Activated naive CD4-positive, alpha-beta T cell treated with anti-CD3 and anti-CD28 coated beads, Interleukin-2, amount 50 U/mL, for 24 hours (primary cell): ENCODE measurements at regions not wholly inside any gene's neighbourhood (a gene's known extent, or its start where the extent isn't known, plus 50 kb on each side); places are given as distances from the start of the nearest gene placed in this dataset.

Source experiments
- H3K27ac Mint-ChIP-seq: one replicate; pipeline ENCODE4 v1.8.0; 2021; ENCODE audit warnings: mild to moderate bottlenecking, mixed read lengths
- H3K27me3 Mint-ChIP-seq: one replicate; pipeline ENCODE4 v1.8.0; 2021; ENCODE audit warnings: mixed read lengths
- H3K36me3 Mint-ChIP-seq: one replicate; pipeline ENCODE4 v1.8.0; 2021; ENCODE audit warnings: mixed read lengths
- H3K4me1 Mint-ChIP-seq: one replicate; pipeline ENCODE4 v1.8.0; 2021; ENCODE audit warnings: mixed read lengths
- H3K4me3 Mint-ChIP-seq: one replicate; pipeline ENCODE4 v1.8.0; 2021; ENCODE audit warnings: mild to moderate bottlenecking, mixed read lengths
- H3K9me3 Mint-ChIP-seq: one replicate; pipeline ENCODE4 v1.8.0; 2021; ENCODE audit warnings: mixed read lengths

DNA sequence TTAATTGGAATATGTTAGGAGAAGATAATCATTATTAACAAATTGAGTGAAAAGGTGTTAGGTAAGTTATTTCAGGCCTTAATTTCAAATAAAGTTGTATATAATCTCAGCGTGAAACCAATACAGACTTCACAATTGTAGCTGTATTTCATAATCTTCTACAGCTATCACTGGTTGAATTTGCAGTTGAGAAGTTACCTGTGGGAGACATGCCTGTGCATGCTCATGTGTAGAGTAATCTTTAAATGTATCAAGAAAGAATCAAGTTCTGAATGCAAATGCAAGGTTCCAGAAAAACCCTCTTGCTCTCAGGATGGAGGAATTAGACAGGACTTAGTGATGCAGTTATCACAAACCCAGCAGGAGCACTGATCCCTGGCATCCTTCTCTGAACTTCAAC is 938.4 kb upstream of the SLC10A2 start:
- Mint-ChIP-seq H3K27me3 (no peaks in the 10 kb centered on the region), H3K36me3 (no peaks in the 10 kb centered on the region), H3K4me3 (no peak overlapping the region), H3K27ac (no peak overlapping the region), H3K4me1 (no peaks in the 10 kb centered on the region), H3K9me3 (no peaks in the 10 kb centered on the region)

DNA sequence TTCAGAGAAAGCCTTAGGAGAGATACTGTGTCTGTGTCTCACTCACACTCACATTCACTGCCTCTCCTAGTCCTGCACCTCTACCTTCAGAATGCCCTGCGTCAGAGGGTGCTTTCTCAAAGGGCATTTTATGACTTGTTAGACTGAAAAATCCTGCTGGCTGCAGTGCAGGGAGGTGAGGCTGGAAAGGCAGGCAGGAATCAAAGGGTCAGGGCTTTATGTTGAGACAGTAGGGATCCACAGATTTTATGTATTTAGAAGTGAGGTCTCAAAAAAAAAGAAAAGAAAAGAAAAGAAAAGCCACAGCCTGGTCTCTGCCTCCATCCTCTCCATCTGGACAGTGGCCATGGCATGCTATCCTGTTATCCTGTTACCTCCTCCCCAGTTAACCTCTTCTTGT is 936.0 kb upstream of the SLC10A2 start:
- no peaks in the 10 kb centered on the region for H3K27me3 Mint-ChIP-seq
- H3K4me3 Mint-ChIP-seq, result no peak overlapping the region
- no peaks in the 10 kb centered on the region for H3K4me1 Mint-ChIP-seq
- no peaks in the 10 kb centered on the region for H3K36me3 Mint-ChIP-seq
- no peaks in the 10 kb centered on the region for H3K9me3 Mint-ChIP-seq
- H3K27ac Mint-ChIP-seq, result no peak overlapping the region

DNA sequence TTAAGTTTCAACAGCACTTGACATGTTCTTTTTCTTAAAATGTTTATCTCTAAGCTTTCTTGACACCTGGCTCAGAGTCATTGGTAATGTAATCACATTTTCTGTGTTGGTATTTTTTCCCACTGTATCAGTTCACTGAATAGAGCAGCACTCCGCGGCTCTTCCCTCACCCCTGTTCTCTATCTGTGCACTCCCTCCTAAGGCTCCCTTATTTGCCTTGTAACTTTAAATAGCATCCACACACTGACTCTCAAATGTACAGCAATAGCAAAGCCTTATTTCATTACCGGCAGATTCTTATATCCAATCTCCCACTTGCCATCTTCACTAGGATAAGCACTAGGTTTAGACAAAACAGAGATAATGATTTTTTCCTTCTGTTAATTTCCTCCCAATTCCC is 935.5 kb upstream of the SLC10A2 start:
- H3K27ac Mint-ChIP-seq, result no peak overlapping the region
- no peak overlapping the region for H3K4me3 Mint-ChIP-seq
- no peaks in the 10 kb centered on the region for H3K36me3 Mint-ChIP-seq

DNA sequence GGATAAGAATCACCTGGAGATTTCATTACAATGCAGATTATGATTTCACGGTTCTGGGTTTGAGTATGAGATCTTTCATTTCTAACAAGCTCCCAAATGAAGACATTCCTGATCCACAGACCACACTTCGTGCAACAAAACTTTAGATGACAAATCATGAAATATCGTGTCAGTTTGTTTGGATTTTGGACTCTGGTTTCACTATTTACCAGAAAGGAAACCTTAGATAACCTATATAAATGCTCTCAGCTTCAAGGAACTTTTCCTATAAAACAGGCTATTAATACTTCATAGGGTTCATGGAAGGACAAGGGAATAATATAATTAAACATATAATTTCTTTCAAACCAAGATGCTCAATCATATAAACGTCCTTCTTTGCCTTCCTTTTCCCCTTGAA is 930.5 kb upstream of the SLC10A2 start:
- Mint-ChIP-seq H3K9me3 (peaks cover 11% of the 10 kb centered on the region), H3K4me1 (no peaks in the 10 kb centered on the region), H3K36me3 (no peaks in the 10 kb centered on the region), H3K27ac (no peak overlapping the region), H3K27me3 (no peaks in the 10 kb centered on the region), H3K4me3 (no peak overlapping the region)

More for the DNA sequence above, 935.5 kb upstream of the SLC10A2 start:
- no peaks in the 10 kb centered on the region for H3K9me3 Mint-ChIP-seq
- H3K27me3 Mint-ChIP-seq, result no peaks in the 10 kb centered on the region
- H3K4me1 Mint-ChIP-seq, result no peaks in the 10 kb centered on the region

DNA sequence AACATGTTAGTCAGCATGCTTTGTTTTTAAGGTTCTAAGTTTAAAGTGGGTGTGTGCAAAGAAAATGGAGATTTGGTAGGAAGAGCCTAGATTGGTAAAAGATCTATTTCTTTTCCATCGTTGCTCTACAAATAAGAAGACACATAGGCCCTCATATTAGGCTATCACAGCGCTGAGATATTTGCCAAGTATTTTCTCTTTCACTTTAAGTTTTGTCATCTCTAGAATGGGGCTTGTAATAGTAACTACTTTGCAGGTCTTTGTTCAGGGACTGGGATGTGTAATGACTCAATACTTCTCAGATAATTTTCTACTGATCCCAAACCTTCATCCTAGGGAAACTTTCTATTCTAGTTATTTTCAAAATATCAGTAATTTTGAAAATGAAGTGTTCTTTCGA is 917.7 kb upstream of the SLC10A2 start:
- no peak overlapping the region for H3K4me3 Mint-ChIP-seq
- no peaks in the 10 kb centered on the region for H3K9me3 Mint-ChIP-seq
- H3K27me3 Mint-ChIP-seq, result no peaks in the 10 kb centered on the region
- H3K27ac Mint-ChIP-seq, result no peak overlapping the region
- no peaks in the 10 kb centered on the region for H3K36me3 Mint-ChIP-seq
- no peaks in the 10 kb centered on the region for H3K4me1 Mint-ChIP-seq

DNA sequence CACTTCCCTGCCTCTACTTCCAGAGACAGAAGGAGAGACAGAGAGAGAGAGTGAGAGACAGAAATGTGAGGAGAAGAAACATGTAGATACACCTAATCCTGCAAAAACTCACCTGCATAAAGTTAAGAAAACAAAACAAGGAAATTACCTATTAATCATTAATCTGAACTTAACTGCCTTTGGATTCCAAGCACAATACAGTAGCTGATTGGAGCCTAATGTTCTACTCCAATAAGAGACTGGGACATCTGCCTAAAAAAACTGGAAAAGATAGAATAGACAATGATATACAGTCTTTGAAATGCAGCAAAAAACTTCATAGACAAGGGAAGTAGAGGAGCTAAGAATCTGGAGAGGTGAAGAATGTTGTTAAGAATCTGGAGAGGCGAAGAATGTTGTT is 910.2 kb upstream of the SLC10A2 start:
- Mint-ChIP-seq H3K27ac (no peak overlapping the region), H3K4me1 (no peaks in the 10 kb centered on the region), H3K36me3 (no peaks in the 10 kb centered on the region), H3K27me3 (no peaks in the 10 kb centered on the region), H3K9me3 (no peaks in the 10 kb centered on the region), H3K4me3 (no peak overlapping the region)

DNA sequence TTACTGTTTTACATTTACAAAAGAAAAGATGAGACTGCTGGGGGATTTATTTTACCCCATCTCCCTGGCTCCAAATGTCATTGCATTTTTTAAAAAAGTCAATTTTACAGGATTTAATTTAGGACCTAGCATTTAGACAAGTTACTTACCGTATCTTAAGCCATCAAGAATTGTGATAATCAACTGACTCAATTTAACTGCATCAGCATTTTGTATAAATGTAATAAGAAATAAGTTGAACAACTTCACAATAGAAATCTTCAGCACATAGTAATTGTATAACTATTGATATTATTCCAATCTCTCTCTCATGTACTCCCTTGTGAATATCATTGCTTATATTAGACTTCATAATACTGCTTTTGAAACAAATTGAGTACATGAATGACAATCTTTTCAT is 907.5 kb upstream of the SLC10A2 start:
- no peaks in the 10 kb centered on the region for H3K9me3 Mint-ChIP-seq
- H3K4me3 Mint-ChIP-seq, result no peak overlapping the region
- H3K36me3 Mint-ChIP-seq, result no peaks in the 10 kb centered on the region
- H3K27me3 Mint-ChIP-seq, result no peaks in the 10 kb centered on the region
- no peak overlapping the region for H3K27ac Mint-ChIP-seq
- H3K4me1 Mint-ChIP-seq, result no peaks in the 10 kb centered on the region

DNA sequence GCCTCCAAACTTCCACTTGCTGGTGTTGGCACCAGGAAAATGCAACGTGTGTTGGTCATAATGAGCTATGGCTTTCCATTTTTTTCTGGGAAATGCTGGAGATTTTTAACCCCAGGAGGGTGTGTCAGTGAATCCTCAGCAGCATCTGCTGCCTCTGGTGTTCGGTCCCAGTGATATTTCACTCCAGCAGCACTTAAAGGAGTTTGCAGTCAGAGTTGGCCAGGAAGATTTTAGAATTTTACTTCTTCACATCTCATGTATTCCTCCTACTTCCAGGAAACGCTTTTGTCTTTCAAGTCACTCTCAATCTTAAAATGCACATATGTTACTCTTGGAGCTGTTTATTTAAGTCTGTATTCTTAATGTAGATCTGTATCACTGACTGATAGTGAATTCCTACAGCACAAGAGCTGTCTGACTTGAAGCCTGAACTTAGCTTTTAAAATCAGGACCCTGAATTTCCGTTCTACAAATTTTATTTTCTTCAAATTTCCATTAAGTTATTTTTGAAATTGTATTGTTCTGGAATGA is 903.4 kb upstream of the SLC10A2 start:
- H3K9me3 Mint-ChIP-seq, result no peaks in the 10 kb centered on the region
- no peak overlapping the region for H3K27ac Mint-ChIP-seq
- no peaks in the 10 kb centered on the region for H3K36me3 Mint-ChIP-seq
- H3K4me3 Mint-ChIP-seq, result no peak overlapping the region
- no peaks in the 10 kb centered on the region for H3K27me3 Mint-ChIP-seq
- H3K4me1 Mint-ChIP-seq, result no peaks in the 10 kb centered on the region

DNA sequence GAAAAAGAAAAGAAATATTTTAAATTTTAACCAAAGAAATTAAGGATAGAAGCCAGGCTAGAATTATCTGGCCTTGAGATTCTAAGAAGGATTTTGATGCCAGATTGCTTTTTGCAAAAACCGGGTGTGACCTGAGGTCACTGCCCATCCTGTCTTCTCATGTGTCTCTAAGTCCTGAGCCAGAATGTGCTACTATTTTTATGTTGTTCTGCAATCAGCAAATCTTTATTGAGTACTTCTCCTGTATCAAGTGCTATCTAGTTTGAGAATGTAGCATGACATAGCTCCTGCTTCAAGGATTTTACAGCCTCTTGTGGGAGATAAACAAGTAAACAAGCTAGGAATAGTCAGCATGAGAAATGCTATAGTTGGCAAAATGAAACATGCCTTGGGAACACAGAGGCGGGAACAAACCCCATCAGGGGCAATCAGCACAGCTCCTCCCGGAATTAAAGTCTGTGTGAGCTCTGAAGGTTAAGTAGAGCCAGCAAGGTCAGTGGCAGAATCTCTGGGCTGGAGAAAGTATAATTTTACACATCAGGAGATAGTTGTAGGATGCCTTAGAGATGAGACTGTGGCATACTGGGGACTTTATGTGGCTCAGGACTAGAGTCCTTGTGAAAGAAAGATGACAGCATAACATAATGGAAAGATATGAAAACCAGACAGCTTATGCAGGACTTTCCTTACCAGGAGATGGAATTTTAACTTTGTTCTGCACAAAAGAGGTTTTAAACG is 899.5 kb upstream of the SLC10A2 start:
- Mint-ChIP-seq H3K36me3 (no peaks in the 10 kb centered on the region), H3K9me3 (peaks cover 5% of the 10 kb centered on the region), H3K27ac (no peak overlapping the region), H3K27me3 (no peaks in the 10 kb centered on the region), H3K4me1 (no peaks in the 10 kb centered on the region), H3K4me3 (no peak overlapping the region)

DNA sequence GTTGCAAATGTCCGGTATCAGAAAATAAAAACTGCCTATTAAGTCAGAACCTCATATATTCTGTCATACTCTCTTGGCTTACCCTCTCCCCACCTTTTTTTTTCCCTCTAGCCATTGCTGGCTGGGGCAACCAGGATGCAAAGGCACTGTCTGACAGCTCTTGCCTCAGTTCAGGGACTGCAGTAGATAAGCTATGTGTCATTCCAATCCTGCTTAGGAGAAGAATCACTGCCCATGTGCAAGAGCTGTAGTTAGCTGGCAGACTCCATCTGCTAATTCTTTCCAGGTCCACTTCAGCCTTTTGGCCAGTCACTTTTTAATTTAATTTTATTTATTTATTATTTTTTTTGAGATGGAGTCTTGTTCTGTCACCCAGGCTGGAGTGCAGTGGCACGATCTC is 895.6 kb upstream of the SLC10A2 start:
- Mint-ChIP-seq H3K27me3 (no peaks in the 10 kb centered on the region), H3K9me3 (peaks cover 5% of the 10 kb centered on the region), H3K4me3 (no peak overlapping the region), H3K36me3 (no peaks in the 10 kb centered on the region), H3K4me1 (no peaks in the 10 kb centered on the region), H3K27ac (no peak overlapping the region)

DNA sequence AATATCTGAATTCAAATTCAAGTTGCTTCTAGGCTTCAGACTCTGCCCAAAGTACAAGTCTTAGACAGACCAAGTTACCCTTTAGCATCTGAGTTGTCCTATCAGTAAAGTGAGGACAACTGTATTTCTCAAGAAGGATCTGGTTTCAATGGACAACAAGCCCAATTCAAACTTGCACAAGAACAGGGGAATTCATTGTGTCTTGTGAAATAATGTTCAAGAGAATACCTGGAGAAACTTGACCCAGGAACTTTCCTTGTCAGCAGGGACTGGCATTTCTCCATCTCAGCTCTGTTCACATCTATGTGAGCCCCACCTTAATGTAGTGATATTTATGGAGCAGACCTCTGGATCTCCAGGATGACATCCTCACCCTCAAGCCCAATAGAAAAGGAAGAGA is 894.9 kb upstream of the SLC10A2 start:
- Mint-ChIP-seq H3K36me3 (no peaks in the 10 kb centered on the region), H3K4me1 (no peaks in the 10 kb centered on the region), H3K4me3 (no peak overlapping the region), H3K9me3 (peaks cover 5% of the 10 kb centered on the region), H3K27ac (no peak overlapping the region), H3K27me3 (no peaks in the 10 kb centered on the region)

DNA sequence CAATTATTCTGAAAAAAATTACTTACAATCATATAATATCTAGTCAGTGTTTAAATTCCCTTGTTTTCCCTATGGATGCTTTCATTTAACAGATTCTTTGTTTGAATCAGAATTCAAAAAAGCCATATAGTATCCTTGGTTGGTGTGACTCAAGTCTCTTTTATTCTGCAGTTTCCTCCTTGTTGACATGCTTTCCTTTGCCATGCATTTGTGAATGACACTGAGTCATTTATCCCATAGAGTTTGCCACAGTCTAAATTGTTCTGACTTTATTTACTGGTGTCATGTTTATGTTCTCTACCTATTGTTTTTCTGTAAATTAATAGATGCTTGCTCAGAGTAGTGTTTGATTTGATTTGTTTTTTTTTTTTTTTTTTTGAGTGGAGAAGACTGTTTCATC is 893.8 kb upstream of the SLC10A2 start:
- Mint-ChIP-seq H3K27me3 (no peaks in the 10 kb centered on the region), H3K9me3 (peaks cover 7% of the 10 kb centered on the region), H3K4me3 (no peak overlapping the region), H3K36me3 (no peaks in the 10 kb centered on the region), H3K27ac (no peak overlapping the region), H3K4me1 (no peaks in the 10 kb centered on the region)

DNA sequence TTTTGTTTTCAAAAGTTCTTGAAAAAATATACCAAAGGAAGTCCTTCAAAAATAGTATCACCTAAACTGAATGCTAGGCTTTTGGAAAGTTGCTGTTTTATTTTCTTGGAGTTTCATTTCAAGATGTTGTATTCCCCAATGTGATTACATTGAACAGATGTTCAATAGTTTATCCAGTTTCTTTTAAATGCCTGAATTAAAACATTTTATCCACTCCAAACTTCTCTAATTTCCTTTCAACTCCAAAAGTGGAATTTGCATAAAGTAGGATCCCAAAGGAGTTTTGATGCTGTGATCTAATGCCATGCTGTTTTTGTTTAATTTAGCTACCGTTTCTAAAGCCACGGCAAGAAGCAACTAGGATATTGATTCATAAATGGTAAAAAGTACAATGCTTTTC is 892.5 kb upstream of the SLC10A2 start:
- no peaks in the 10 kb centered on the region for H3K27me3 Mint-ChIP-seq
- no peak overlapping the region for H3K27ac Mint-ChIP-seq
- H3K36me3 Mint-ChIP-seq, result no peaks in the 10 kb centered on the region
- H3K9me3 Mint-ChIP-seq, result peaks cover 9% of the 10 kb centered on the region
- no peak overlapping the region for H3K4me3 Mint-ChIP-seq
- no peaks in the 10 kb centered on the region for H3K4me1 Mint-ChIP-seq

DNA sequence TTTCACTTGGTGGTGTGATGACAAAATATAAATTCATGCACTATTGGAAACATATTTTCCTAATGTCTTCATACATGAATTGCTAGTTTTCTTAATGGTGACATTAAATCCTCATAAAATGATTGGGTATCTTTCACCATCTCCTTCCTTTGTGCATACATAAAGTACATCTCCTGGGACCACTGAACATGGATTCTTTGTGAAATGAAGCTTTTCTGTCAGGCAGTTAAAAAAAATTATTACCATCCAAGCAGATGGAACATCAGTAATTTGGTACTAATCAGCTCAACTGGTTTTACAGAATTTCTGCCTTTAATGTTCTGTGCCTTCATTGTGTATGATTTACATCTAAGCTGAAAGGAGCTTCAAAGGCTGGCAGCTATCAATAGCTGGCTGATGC is 891.7 kb upstream of the SLC10A2 start:
- H3K4me1 Mint-ChIP-seq, result no peaks in the 10 kb centered on the region
- peaks cover 9% of the 10 kb centered on the region for H3K9me3 Mint-ChIP-seq
- H3K36me3 Mint-ChIP-seq, result no peaks in the 10 kb centered on the region
- no peak overlapping the region for H3K4me3 Mint-ChIP-seq
- H3K27ac Mint-ChIP-seq, result no peak overlapping the region
- H3K27me3 Mint-ChIP-seq, result no peaks in the 10 kb centered on the region

DNA sequence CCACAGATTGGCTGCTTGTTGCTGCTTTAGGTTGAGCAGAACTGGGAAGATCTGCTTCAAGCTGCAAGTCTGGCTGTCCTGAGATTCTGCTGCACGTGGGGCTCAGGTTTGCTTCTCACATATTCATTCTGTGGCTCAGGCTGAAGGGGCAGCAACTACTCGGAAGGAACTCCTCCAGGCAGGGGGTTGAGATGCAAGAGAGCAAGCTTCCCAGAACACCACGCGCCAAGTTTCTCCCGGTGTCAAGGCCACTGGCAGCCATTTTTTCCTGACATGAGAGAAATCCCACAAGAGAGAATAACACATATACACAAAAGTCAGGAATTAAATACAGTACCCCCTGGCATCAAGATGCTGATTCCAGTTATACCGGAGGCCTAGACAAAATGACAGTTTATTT is 887.6 kb upstream of the SLC10A2 start:
- Mint-ChIP-seq H3K27me3 (no peaks in the 10 kb centered on the region), H3K27ac (no peak overlapping the region), H3K9me3 (peaks cover 9% of the 10 kb centered on the region), H3K4me3 (no peak overlapping the region), H3K4me1 (no peaks in the 10 kb centered on the region), H3K36me3 (no peaks in the 10 kb centered on the region)

DNA sequence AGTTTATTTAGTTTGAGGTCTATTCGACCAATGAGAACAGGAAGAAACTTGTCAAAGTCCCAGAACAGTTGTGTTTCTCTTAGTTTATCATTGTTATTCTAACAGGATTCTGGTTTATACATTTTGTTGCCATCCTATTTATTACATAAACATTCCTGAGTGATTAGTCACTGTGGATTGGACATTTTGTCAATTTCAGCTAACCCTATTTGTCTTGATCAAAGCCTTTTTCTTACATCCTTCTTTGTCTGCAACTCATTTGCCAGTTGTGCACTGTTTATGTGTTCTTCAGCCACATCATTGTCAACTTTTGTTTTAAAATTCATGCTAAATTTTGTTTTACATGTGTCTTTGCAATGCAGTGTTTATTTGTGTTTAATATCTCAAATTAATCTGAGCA is 886.0 kb upstream of the SLC10A2 start:
- no peaks in the 10 kb centered on the region for H3K27me3 Mint-ChIP-seq
- no peak overlapping the region for H3K4me3 Mint-ChIP-seq
- H3K27ac Mint-ChIP-seq, result no peak overlapping the region
- H3K9me3 Mint-ChIP-seq, result peaks cover 9% of the 10 kb centered on the region
- H3K36me3 Mint-ChIP-seq, result no peaks in the 10 kb centered on the region
- H3K4me1 Mint-ChIP-seq, result no peaks in the 10 kb centered on the region

DNA sequence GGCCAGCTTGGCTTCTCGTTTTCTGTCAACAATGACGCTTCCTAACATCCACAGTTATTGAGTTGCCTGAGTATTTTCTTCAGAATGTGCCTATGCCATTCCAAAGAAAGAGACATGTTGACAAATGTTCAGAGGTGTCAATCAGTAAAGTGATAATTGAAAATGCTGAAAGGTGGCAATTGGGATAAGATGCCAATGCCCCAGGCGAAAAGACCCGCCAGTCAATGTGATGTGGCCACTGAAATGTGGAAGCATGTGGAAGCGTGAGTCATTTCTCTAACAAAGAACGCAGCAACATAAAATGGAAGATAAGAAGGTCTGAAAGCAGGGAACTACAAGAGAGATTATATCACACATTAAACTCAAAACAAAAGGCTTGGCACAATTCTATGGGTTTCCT is 882.2 kb upstream of the SLC10A2 start:
- Mint-ChIP-seq H3K27ac (no peak overlapping the region), H3K4me1 (no peaks in the 10 kb centered on the region), H3K27me3 (no peaks in the 10 kb centered on the region), H3K9me3 (no peaks in the 10 kb centered on the region), H3K36me3 (no peaks in the 10 kb centered on the region), H3K4me3 (no peak overlapping the region)
